ENCODE measurements at regions not wholly inside any gene's neighbourhood (a gene's known extent, or its start where the extent isn't known, plus 50 kb on each side); places are given as distances from the start of the nearest gene placed in this dataset.

DNA sequence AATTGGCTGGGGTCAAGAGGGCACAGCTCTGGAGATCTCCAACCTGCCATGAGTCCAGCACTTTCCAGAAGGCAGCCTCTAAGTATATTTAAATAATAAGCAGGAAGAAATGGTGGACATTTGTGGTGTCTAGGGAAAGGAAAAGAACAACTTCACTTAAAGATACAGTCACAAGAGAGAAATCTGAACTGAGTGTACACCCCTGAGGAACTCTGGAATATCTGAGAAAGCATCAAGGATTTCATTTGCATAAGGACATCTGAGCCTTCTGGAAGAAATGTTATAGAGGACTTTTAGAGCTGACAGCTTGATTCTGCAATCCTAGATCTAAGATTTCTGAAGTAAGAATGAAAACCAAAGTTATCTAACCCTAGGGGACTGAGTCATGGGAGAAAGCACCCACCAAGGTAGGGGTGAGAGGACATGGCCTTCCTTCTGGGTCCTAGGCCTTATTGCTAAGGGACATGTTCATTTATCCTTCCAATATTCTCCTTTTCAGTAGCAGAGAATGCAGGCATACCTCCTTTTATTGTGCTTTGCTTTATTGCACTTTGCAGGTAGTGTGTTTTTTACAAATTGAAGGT lies 253.4 kb upstream of the SLC24A2 start:
- DNase-seq (ENCODE audit: low read depth) = no peak

DNA sequence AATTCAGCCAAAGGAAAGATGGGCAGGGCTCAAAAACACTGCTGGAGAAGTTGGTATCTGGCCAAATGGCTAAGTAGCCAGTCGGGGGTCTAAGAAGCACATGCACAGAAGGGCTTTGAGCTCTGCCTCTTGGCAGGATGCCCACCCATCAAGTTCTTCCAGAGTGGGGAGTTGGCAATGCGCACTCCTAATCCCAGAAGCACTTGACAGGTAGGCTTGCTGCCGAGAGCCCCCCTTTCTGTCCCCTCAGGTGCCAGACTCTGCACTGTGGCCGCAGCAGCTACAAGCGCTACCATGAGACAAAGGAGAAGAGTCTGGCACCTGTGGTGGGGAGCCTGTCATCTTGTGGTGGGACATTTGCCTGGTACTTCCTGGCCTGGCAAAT lies 252.9 kb upstream of the SLC24A2 start:
- DNase-seq (ENCODE audit: low read depth) = no peak

DNA sequence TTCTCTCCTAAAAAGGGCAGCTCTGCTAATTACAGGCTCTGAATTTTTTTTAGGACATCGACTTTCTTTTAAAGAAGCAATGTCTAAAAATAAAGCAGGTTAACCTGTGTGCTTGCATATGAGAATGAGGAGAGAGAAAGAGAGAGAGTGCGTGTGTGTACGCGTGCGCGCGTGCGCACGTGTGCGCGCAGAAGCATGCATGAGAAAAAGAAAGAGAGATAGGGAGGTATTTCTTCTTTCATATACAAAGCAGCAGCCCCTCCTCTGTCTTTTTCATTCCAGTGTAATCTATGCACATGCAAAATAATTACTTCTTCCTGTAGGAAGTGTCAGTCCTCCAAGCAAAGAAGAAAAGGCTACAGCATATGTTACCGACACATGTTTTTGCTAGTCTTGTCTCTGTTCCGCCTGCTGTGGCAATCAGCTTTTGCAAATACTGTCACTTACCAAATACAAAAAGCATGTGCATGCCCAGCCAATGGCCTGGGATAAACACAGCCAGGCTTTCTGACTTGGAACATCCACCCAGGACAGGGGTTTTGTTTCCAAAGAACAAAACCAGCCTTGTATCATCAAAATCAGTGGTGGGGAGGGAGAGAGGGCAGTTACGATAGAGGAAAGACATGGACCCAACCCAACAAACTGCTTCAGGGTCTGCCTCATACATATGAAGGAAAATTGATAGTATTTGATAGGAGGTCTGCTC lies 252.3 kb upstream of the SLC24A2 start:
- no peak for DNase-seq (ENCODE audit: low read depth)

DNA sequence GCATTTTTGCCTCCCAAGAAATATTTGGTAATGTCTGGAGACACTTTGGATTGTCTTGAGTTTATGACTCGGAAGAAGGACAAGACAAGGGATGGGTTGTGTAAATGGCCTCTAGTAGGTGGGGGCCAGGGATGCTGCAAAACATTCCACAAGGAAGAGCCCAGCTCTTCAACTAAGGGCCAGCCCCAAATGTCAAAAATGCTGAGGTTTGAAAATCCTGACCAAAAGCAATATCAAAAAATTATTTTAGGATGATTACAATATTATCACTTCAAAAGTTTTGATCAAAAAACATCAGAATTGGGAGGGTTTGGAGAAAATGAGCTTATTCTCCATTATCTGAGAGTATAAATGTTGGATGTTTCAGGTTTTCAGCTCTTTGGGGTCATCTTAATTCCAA lies 248.9 kb upstream of the SLC24A2 start:
- no peak for DNase-seq (ENCODE audit: low read depth)

DNA sequence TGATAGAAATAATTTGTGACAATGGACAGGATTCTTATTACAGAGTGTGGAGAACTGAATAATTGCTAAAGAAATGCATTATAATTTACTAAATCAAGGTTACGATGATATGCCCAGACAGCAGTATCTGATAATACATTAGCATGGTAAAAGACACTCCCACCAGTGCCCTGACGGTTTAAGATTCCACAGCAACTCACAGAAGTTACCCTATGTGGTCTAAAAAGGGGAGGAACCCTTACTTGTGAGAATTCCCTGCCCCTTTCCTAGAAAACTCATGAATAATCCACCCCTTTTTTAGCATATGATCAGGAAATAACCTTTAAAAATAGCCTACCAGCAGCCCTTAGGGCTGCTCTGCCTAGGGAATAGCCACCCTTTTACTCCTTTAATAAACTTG lies 244.7 kb upstream of the SLC24A2 start:
- no peak for DNase-seq (ENCODE audit: low read depth)

DNA sequence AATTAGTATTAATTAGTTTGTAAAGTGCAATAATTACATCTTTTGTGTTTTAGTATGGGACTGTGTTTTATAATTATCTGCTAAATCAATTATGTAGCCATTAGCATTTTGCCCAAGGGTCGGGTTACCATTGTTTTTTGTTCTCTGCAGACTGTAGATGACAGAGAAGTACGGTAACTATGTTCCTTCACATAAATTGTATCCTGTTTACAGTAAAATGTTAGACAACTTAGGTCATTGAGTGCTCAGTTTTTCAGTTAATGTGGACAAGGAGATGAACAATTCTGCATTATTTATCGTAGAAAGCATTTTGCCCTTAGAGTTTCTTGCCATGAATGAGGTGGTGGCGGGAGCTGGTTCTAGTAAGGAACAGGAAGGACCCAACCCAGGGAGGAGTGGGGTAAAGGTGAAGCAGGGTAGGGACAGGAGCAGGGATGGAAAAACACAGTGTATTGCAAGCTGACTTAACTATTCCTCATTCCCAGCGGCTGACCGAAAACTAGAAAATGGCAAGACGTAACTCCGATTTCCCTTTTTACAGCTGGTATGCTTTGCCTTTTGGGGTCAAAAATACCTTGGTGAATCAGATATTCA lies 243.7 kb upstream of the SLC24A2 start:
- no peak for DNase-seq (ENCODE audit: low read depth)

DNA sequence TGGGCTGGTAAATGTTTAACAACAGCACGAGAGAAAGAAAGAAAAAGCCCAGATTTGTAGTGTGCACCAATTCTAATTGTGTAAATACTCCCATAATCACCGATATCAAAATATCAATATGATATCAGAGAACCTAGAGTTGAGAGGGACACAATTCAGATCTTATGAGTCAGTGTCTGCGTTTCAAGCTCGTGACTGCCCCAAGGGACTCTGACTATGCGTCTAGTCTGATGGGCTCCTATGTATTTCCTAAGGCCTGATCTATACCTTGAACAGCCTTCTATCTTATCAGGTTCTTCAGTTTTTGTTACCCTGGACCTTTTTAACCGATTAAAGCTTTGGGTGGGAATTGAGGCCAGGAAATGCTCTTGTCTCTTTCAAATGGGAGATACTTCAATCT lies 243.0 kb upstream of the SLC24A2 start:
- DNase-seq (ENCODE audit: low read depth) = no peak

DNA sequence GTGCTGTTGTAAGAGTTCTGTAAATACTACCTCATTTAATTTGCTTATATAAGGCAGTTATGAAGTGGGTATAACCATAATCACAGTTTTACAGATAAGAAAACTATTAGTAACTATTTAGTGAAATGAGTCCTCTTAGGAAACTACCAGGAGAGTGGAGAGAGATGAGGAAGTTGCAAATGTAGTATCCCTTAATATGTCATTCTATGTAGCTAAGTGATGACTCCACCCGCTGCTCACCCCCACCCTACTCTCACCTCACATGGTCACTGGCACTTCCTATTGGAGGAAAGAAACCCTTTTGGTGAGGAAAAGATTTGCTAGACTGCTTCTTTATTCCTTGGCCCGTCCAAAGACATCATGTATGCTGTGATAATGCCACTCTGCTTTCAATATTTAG lies 241.8 kb upstream of the SLC24A2 start:
- DNase-seq (ENCODE audit: low read depth) = no peak

DNA sequence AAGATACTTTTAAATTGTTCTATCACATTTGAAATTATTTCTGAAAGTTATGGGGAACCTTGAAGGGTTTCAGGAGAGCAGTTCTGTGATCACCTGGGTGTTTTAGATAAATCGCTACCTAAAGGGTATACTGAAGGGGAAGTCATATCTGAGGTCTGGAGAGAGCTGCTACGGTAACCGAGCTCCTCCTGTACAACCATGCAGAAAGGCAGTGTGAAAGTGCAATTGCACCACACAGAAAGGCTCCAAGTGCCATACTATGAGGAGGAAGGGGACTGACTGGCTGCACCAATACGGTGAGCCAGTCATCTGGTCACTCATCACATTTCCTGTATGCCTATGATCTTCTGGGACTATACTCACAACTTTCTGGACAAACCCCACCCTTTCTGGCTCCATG lies 241.4 kb upstream of the SLC24A2 start:
- no peak for DNase-seq (ENCODE audit: low read depth)

DNA sequence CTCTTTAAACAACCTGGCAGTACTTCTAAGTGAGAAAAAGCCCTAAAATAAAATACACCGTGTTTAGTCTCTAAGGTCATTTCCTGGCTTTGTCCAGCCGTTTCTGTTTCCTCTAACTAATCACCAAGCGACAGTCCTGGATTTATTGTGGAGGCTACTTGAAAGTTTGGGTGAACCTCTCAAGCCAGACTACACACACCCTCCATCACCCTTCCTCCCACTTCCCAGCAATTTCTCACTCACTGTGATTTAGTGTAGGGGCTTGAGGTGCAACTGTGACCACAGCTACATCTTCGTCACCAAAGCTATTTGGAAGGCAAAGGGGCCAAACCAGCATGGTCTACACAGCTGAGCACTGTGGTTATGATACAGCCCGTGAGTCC lies 240.0 kb upstream of the SLC24A2 start:
- no peak for DNase-seq (ENCODE audit: low read depth)

DNA sequence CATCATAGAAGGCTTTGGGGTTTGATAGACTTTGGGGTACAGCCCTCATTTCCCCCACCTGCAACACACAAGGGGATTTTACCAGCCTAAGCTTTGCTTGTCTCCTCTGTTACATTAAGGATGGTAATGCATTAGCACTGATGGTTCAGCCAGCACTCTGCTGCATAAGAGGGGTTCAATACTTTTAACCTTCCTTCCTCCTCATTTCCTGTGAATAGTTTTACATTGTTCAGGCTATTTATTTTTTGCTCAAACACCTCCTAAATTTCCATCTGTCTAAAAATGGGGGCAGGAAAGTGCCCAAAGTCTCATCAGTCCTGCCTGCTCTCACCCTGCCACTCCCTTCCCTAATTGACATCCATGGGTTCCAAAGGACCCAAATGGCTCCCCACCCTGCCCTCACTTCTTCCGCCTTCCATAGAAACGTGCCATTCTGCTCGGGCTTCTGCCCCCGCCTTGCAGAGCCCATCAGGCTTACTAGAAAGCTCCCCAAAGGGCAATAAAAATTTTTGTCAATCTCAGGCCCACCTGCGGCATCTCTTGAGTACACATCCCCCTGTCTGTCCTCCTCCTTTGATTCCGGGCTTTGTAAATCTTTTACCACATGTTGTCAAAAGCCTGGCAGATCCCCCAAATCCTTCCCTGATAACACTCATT lies 239.5 kb upstream of the SLC24A2 start:
- DNase-seq (ENCODE audit: low read depth) = no peak

DNA sequence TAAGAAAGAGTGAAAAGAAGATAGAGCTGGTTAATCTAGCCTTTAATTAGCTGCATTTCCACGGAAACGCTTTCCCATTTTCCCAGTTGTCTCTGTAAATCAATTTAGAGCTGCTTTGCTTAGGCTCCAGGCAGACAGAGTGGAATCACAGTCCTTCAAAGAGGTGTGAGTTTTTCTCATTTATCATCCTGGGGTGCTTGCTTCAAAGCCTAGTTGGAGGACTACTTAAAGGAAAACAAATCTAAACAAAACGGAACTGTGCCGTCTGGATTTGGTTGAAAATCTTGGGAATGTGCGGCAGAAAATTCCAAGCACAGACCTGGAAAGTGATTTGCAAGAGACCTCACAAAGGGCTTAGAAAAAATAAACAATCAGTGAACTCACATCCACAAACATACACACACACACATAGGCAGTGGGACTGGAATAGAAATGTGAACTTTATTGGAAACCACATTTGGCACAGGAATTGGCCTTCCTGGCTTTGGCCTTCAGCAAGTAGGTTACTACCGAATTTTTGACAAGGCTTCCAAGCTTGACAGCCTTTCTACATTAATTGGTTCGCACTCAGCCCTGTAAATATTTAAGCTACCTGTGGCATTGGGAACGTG lies 235.2 kb upstream of the SLC24A2 start:
- DNase-seq (ENCODE audit: low read depth) = no peak

DNA sequence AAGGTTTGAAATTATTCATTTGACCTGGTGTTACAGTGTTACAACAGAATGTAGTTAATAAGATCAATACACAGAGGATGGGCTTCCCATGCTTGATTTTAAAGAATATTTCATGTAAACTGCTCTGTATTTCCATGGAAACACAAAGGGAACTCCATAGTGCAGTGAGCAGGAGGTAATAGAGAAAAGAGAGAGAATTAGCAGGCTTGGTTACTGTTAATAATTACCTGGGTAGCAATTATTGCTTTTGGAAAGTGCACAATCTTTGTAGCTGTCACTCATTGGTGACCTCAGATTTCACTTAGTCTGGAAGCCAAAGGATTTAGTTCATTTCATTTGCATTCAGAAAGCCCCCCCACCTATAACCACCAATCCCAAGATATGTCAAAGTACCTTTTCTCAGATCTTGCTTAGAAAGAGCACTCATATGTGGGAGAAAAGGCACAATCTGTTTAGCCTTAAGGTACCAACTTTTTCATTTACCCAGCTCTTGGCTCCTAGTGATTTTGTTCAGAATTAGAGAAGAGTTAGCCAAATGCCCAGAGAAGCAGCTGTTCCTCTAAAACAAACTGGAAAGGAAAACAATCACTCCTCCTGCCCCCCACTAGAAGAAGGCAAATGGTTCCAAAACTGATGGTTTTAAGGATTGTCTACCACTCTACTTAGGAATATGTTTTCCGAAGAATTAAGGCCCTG lies 234.5 kb upstream of the SLC24A2 start:
- no peak for DNase-seq (ENCODE audit: low read depth)

DNA sequence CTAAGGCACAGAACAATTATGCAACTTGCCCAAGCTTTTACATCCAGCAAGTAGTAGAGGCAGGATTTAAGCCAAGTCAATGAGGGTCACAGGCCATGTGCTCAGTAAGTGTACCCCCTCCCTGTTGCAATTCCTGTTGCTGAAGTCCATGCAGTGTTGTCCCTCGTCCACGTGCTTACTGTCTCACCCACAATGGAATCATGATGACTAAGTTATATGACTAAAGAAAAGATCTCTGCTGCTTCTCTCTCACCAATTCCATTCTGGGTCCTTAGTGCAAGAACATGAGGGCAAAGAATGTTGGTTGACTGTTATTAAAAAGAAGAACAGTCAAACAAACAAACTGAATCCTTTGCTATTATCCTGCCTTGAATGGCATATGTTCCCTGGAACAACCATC lies 233.6 kb upstream of the SLC24A2 start:
- DNase-seq (ENCODE audit: low read depth) = no peak

DNA sequence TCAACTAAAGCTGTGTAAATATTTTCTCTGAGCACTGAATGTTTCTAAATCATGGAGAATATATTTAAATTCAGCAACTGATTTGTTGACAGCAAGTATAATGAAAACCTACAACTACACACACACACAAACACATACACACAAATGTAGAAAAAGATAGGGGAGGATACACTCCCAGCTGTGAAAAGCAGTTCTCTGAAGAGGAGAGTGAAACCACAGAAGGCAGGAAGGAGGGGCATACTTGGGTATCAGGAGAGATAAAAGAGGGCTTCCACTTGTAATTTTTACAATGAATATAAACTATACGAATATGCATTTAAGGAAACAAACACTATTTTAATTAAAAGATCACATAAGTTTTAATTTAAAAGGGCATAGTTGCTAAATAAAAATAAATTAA lies 227.8 kb upstream of the SLC24A2 start:
- no peak for DNase-seq (ENCODE audit: low read depth)

DNA sequence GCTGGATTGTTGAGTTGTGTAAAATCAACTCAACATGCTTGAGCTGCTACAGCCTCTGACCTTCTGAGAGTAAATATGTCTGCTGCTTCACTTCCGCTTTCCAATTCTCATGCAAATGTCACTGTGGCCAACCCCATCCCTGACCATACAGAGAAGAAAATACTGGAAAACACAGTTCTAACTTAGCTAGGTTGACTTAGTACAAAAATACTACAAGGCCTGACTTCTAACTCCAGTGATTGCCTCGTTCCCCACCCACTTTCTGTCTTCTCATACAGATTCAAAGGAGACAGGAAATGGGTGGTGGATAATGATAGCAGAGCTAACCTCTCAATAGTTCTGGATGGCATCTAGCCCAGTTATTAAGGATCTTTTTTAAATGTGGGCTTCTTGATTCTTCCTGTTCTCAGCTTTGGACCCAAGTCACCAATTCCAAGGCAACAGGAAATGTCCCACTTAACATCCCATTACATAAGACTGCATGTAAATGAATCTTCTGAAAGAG lies 226.6 kb upstream of the SLC24A2 start:
- DNase-seq (ENCODE audit: low read depth) = no peak

DNA sequence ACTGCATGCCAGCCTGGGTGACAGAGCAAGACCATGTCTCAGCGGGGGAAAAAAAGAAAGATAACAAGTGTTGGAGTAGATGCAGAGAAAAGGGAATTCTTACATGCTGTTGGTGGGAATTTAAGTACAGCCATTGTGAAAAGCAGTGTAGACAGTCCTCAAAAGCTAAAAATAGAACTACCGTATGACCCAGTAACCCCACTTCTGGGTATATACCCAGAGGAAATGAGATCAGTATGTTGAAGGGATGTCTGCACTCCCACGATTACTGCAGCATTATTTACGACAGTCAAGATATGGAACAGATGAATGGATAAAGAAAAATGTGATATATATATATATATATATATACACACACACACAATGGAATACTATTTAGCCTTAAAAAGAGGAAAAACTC lies 225.3 kb upstream of the SLC24A2 start:
- no peak for DNase-seq (ENCODE audit: low read depth)

DNA sequence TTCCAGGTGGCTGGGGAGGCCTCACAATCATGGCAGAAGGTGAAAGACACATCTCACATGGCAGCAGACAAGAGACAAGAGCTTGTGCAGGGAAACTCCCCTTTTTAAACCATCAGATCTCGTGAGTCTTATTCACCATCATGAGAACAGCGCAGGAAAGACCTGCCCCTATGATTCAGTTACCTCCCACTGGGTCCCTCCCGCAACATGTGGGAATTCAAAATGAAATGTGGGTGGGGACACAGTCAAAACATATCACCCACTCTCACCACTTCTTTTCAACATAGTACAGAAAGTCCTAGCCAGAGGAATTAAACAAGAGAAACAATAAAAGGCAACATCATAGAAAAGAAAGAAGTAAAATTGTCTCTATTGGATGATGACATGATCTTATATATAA lies 223.4 kb upstream of the SLC24A2 start:
- DNase-seq (ENCODE audit: low read depth) = no peak

DNA sequence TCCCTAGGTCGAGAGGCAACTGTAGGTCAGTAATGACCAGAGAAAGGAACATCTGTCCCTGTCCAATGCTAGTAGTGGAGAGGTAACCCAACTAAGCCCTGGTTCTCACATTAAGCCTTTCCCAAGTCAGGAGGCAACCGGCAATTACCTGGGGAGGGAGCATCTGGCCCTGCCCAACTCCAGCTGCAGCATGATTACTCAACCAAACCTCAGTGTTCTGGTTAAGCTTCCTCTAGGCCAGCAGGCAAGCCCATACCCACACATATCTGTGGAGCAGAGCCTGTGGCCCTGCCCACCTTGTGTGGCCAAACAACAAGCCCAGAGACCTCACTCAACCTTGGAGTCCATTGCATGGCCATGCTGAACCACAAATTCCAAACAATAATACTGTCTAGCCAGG lies 220.8 kb upstream of the SLC24A2 start:
- DNase-seq (ENCODE audit: low read depth) = no peak

DNA sequence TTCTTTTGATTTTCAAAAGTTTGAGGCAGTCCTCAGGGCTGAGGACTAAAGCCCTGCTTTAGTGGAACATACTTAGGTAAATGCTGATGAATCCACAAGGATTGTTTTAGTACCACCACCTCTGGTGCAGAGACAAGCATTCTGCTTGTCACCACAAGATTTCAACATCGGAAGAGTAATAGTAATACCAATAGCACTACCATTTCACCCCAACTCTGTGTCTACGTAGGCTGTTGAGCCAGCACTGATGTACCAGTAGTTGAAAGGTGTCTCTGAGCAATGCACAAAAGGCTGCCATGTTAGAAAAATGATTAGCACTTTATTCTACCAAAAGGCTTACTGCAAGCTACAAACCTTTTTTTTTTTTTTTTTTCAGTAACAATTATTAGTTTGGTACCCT lies 213.2 kb upstream of the SLC24A2 start:
- no peak for DNase-seq (ENCODE audit: low read depth)

DNA sequence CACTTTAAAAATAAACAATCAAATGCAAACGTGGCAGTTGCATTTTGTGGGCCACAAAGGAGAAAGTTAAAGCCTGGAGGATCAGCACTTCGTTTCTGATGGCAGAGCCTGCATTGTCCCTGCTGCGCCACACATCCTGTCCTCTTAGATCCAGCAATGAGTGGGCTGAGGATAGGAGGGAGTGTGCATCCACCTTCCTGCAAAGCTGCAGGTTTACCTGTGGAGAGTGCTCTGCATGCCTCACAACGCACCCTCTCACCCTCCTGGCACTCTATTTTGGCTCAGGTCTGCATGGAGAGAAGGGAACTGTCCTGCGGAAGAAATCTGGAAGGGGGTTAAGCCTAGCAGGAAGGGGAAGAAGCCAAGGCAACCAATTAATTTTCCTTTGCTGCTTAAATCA lies 212.2 kb upstream of the SLC24A2 start:
- DNase-seq (ENCODE audit: low read depth) = no peak

DNA sequence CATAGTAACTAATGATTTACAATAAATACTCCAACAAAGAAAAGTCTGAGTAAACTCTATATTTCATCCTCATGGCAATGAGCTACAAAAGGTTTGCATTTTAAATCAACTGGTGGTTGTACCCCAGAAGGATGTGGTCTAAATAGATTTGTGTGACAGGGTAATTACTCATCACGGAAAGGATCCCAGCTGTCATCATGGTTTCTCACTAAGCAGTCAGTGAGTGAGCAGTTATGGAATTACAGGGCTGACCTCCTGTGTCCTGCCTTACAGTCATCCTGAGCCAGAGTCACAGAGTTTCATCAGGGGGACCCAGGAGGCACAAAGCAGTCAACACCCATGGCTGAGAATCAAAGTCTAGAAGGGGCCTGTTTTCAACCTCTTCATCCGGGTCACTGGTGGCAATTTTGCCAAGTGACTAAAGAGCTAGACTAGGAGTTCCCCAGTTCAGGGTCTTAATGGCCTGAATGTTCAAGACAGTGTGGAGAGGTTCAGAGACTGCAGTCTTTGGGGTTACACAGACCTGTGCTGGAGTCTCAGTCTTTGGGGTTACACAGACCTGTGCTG lies 210.7 kb upstream of the SLC24A2 start:
- DNase-seq (ENCODE audit: low read depth) = no peak
